ENCODE measurements at regions not wholly inside any gene's neighbourhood (a gene's known extent, or its start where the extent isn't known, plus 50 kb on each side); places are given as distances from the start of the nearest gene placed in this dataset.

DNA sequence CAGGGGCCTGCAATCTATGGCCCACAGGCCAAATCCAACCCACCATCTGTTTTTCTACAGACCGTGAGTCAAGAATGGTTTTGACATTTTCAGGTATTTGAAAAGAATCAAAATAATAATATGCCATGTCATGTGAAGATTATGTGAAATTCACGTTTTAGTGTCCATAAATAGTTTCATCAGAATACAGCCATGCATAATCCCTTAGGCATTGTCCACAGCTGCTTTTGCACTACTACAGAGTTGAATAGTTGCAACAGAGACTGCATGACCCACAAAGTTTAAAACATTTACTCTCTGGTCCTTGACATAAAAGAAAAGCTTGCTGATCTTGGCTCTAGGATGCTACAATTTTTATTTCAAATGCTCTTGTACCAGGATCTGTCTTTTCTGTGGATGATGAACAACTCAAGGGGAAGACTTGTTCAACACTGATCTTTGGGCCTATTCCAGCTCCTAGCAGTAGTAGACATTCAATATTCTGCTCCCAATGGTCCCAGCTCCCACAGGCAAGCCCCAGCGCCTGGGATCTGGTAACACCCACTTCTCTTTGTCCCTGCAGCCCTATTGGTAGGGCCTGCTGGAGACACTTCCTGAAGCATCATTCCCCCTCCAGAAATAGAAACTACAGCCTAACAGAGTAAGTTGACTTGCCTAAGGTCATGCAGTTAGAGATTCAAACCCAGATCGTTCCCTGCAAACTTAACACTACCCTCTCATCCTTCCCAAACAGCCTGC is 76.9 kb downstream of the MRPL46 start:
- TF ChIP-seq TEAD4 (CRISPR knock-in tag; IDR thresholded peaks at IDR 0.05) (no peak), NR2C2 (CRISPR knock-in tag; IDR thresholded peaks at IDR 0.05) (no peak), ZNF232 (CRISPR knock-in tag; IDR thresholded peaks at IDR 0.05) (no peak), SP1 (CRISPR knock-in tag; conservative IDR thresholded peaks at IDR 0.05) (no peak), IRF2 (CRISPR knock-in tag; IDR thresholded peaks at IDR 0.05; ENCODE audit: borderline replicate concordance, low read depth) (no peak), KAT7 (CRISPR knock-in tag; IDR thresholded peaks at IDR 0.05; ENCODE audit: borderline replicate concordance) (no peak), USF2 (CRISPR knock-in tag; IDR thresholded peaks at IDR 0.05) (no peak), NR1H2 (CRISPR knock-in tag; IDR thresholded peaks at IDR 0.05) (no peak)
- TF ChIP-seq, protein P1, sequence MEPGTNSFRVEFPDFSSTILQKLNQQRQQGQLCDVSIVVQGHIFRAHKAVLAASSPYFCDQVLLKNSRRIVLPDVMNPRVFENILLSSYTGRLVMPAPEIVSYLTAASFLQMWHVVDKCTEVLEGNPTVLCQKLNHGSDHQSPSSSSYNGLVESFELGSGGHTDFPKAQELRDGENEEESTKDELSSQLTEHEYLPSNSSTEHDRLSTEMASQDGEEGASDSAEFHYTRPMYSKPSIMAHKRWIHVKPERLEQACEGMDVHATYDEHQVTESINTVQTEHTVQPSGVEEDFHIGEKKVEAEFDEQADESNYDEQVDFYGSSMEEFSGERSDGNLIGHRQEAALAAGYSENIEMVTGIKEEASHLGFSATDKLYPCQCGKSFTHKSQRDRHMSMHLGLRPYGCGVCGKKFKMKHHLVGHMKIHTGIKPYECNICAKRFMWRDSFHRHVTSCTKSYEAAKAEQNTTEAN (CRISPR knock-in tag; IDR thresholded peaks at IDR 0.05) = no peak

All from WTC11 (cell line).